ENCODE measurements at regions not wholly inside any gene's neighbourhood (a gene's known extent, or its start where the extent isn't known, plus 50 kb on each side); places are given as distances from the start of the nearest gene placed in this dataset.

GRCh38 chr12:61536117-61536516, 724.1 kb upstream of the USP15 start:
- H3K27ac ChIP-seq (ENCODE audit: low read depth, low read length), result no peak overlapping the region
- no peaks in the 10 kb centered on the region for H3K9me3 ChIP-seq (ENCODE audit: control insufficient read depth in 3 of 3, low read length in 3 of 3)
- no peak overlapping the region for H3K9ac ChIP-seq (ENCODE audit: low read depth in 1 of 3, low read length in 3 of 3)
- no peaks in the 10 kb centered on the region for H3K4me1 ChIP-seq (ENCODE audit: control insufficient read depth in 3 of 3, insufficient read depth in 3 of 3, low read length in 3 of 3)
- H3K27me3 ChIP-seq (ENCODE audit: control insufficient read depth in 3 of 3, insufficient read depth in 3 of 3, low read length in 3 of 3), result no peaks in the 10 kb centered on the region
- no peak overlapping the region for H3K4me3 ChIP-seq (ENCODE audit: low read length in 3 of 3)
- no peaks in the 10 kb centered on the region for H3K36me3 ChIP-seq (ENCODE audit: control insufficient read depth in 3 of 3, insufficient read depth in 3 of 3, low read length in 3 of 3)

DNA sequence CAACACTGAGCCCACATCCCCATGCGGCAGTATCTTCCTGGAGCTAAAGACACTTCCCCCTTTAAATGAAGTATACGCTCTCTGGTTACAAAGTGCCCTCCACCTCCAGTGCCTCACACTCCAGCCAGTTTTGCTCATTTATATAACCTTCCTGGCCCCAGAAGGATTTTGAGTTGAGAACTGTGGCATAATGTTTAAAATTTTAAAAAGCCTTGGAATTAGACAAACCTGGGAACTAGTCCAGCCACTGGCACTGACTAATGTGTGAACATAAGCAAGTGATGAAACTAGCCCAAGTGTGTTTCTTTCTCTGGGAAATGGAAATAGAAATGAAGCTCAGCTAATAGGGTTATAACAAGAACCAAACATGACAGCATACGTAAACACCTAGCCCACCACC, 723.7 kb upstream of the USP15 start:
- Histone ChIP-seq H3K9me3 (ENCODE audit: control insufficient read depth in 3 of 3, low read length in 3 of 3) (no peaks in the 10 kb centered on the region), H3K36me3 (ENCODE audit: control insufficient read depth in 3 of 3, insufficient read depth in 3 of 3, low read length in 3 of 3) (no peaks in the 10 kb centered on the region), H3K4me1 (ENCODE audit: control insufficient read depth in 3 of 3, insufficient read depth in 3 of 3, low read length in 3 of 3) (no peaks in the 10 kb centered on the region), H3K27ac (ENCODE audit: low read depth, low read length) (no peak overlapping the region), H3K27me3 (ENCODE audit: control insufficient read depth in 3 of 3, insufficient read depth in 3 of 3, low read length in 3 of 3) (no peaks in the 10 kb centered on the region), H3K9ac (ENCODE audit: low read depth in 1 of 3, low read length in 3 of 3) (no peak overlapping the region), H3K4me3 (ENCODE audit: low read length in 3 of 3) (no peak overlapping the region)

DNA sequence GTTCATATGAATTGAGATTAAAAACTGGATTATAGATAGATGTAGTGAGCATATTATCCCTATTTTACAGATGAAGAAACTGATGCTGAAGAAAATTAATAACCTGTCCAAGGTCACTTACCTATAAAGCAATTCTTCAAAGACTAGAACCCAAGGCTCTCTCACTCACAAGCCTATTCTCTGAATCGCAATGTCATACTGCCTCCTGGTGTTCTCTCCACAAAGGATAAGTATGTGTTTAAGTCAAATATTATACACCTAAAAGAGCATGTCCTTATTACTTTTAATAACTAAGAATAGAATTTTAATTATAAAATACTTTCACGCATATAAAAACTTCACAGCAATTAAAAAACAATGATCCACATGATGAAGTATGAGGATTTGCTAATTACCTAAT, 721.3 kb upstream of the USP15 start:
- no peak overlapping the region for H3K27ac ChIP-seq (ENCODE audit: low read depth, low read length)
- H3K27me3 ChIP-seq (ENCODE audit: control insufficient read depth in 3 of 3, insufficient read depth in 3 of 3, low read length in 3 of 3), result no peaks in the 10 kb centered on the region
- no peak overlapping the region for H3K4me3 ChIP-seq (ENCODE audit: low read length in 3 of 3)
- H3K9ac ChIP-seq (ENCODE audit: low read depth in 1 of 3, low read length in 3 of 3), result no peak overlapping the region
- no peaks in the 10 kb centered on the region for H3K4me1 ChIP-seq (ENCODE audit: control insufficient read depth in 3 of 3, insufficient read depth in 3 of 3, low read length in 3 of 3)
- H3K36me3 ChIP-seq (ENCODE audit: control insufficient read depth in 3 of 3, insufficient read depth in 3 of 3, low read length in 3 of 3), result no peaks in the 10 kb centered on the region
- H3K9me3 ChIP-seq (ENCODE audit: control insufficient read depth in 3 of 3, low read length in 3 of 3), result no peaks in the 10 kb centered on the region

DNA sequence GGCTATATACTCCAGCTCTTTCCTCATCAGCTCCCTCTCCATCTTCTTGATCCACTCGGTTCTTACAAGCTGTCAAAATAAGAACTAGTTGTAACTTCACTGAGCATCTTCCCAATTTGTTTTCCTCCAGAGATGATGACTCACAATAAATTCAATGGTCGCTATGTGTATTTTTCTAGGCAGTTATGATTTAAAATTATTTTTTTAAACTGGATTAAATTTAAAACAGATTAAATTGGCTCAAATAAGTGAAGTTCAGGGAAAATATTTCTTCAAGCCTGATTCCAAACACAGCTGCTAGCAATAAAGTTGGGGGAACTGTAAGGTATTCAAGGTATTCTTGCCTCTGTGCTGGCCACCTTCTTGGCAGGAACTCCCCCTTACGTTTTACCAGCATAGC, 717.7 kb upstream of the USP15 start:
- Histone ChIP-seq H3K36me3 (ENCODE audit: control insufficient read depth in 3 of 3, insufficient read depth in 3 of 3, low read length in 3 of 3) (no peaks in the 10 kb centered on the region), H3K9me3 (ENCODE audit: control insufficient read depth in 3 of 3, low read length in 3 of 3) (no peaks in the 10 kb centered on the region), H3K27me3 (ENCODE audit: control insufficient read depth in 3 of 3, insufficient read depth in 3 of 3, low read length in 3 of 3) (no peaks in the 10 kb centered on the region), H3K9ac (ENCODE audit: low read depth in 1 of 3, low read length in 3 of 3) (no peak overlapping the region), H3K27ac (ENCODE audit: low read depth, low read length) (no peak overlapping the region), H3K4me1 (ENCODE audit: control insufficient read depth in 3 of 3, insufficient read depth in 3 of 3, low read length in 3 of 3) (no peaks in the 10 kb centered on the region), H3K4me3 (ENCODE audit: low read length in 3 of 3) (no peak overlapping the region)

DNA sequence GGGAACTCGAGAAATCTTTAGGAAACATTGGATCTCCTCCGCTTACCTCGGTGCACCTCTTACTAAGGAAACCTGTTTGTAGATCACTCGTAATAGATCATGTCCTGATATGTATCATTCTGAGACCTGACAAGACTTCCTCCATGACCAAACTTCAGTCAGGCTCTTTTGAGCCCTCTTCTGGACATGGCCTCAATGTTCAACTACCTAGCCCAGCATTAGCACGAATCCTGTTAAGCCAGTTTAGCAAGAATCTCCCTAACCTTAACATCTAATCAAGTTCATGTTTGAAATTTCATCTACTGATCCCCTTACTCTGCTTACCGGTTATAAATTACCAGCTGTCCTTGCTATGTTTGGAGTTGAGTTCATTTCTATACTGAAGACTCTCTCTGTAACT, 713.9 kb upstream of the USP15 start:
- no peaks in the 10 kb centered on the region for H3K36me3 ChIP-seq (ENCODE audit: control insufficient read depth in 3 of 3, insufficient read depth in 3 of 3, low read length in 3 of 3)
- H3K4me3 ChIP-seq (ENCODE audit: low read length in 3 of 3), result no peak overlapping the region
- no peaks in the 10 kb centered on the region for H3K4me1 ChIP-seq (ENCODE audit: control insufficient read depth in 3 of 3, insufficient read depth in 3 of 3, low read length in 3 of 3)

DNA sequence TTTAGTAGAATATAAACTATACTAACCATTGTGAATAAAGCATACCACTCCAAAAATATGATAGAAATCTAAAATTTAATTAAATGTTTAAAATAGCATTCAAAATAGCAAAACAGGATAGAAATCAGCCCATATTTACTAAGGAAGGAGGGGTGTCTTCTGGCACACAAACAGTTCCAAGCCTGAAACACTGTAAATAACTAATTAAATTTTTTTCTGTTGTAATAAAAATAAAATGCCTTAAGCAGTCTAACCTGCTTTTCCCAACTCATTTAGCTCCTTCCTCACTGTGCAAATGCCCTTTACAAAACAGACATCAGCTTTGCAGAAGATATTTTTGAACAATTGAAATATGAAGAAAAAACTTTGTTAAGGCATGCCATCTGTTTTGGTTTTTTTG, 707.1 kb upstream of the USP15 start:
- no peak overlapping the region for H3K27ac ChIP-seq (ENCODE audit: low read depth, low read length)
- no peaks in the 10 kb centered on the region for H3K36me3 ChIP-seq (ENCODE audit: control insufficient read depth in 3 of 3, insufficient read depth in 3 of 3, low read length in 3 of 3)
- no peaks in the 10 kb centered on the region for H3K27me3 ChIP-seq (ENCODE audit: control insufficient read depth in 3 of 3, insufficient read depth in 3 of 3, low read length in 3 of 3)
- H3K9me3 ChIP-seq (ENCODE audit: control insufficient read depth in 3 of 3, low read length in 3 of 3), result no peaks in the 10 kb centered on the region
- H3K4me3 ChIP-seq (ENCODE audit: low read length in 3 of 3), result no peak overlapping the region
- no peak overlapping the region for H3K9ac ChIP-seq (ENCODE audit: low read depth in 1 of 3, low read length in 3 of 3)
- no peaks in the 10 kb centered on the region for H3K4me1 ChIP-seq (ENCODE audit: control insufficient read depth in 3 of 3, insufficient read depth in 3 of 3, low read length in 3 of 3)

More for the DNA sequence above, 713.9 kb upstream of the USP15 start:
- no peak overlapping the region for H3K9ac ChIP-seq (ENCODE audit: low read depth in 1 of 3, low read length in 3 of 3)
- no peak overlapping the region for H3K27ac ChIP-seq (ENCODE audit: low read depth, low read length)
- no peaks in the 10 kb centered on the region for H3K9me3 ChIP-seq (ENCODE audit: control insufficient read depth in 3 of 3, low read length in 3 of 3)
- no peaks in the 10 kb centered on the region for H3K27me3 ChIP-seq (ENCODE audit: control insufficient read depth in 3 of 3, insufficient read depth in 3 of 3, low read length in 3 of 3)

- Histone ChIP-seq H3K9ac (ENCODE audit: low read depth in 1 of 3, low read length in 3 of 3) (no peak overlapping the region), H3K36me3 (ENCODE audit: control insufficient read depth in 3 of 3, insufficient read depth in 3 of 3, low read length in 3 of 3) (no peaks in the 10 kb centered on the region), H3K4me1 (ENCODE audit: control insufficient read depth in 3 of 3, insufficient read depth in 3 of 3, low read length in 3 of 3) (no peaks in the 10 kb centered on the region), H3K9me3 (ENCODE audit: control insufficient read depth in 3 of 3, low read length in 3 of 3) (no peaks in the 10 kb centered on the region), H3K27ac (ENCODE audit: low read depth, low read length) (no peak overlapping the region), H3K4me3 (ENCODE audit: low read length in 3 of 3) (no peak overlapping the region), H3K27me3 (ENCODE audit: control insufficient read depth in 3 of 3, insufficient read depth in 3 of 3, low read length in 3 of 3) (no peaks in the 10 kb centered on the region)
Observed at GRCh38 chr12:61554268-61555008, 705.8 kb upstream of the USP15 start.

- Histone ChIP-seq H3K9ac (ENCODE audit: low read depth in 1 of 3, low read length in 3 of 3) (no peak overlapping the region), H3K27ac (ENCODE audit: low read depth, low read length) (no peak overlapping the region), H3K9me3 (ENCODE audit: control insufficient read depth in 3 of 3, low read length in 3 of 3) (no peaks in the 10 kb centered on the region), H3K36me3 (ENCODE audit: control insufficient read depth in 3 of 3, insufficient read depth in 3 of 3, low read length in 3 of 3) (no peaks in the 10 kb centered on the region), H3K4me3 (ENCODE audit: low read length in 3 of 3) (no peak overlapping the region), H3K4me1 (ENCODE audit: control insufficient read depth in 3 of 3, insufficient read depth in 3 of 3, low read length in 3 of 3) (no peaks in the 10 kb centered on the region), H3K27me3 (ENCODE audit: control insufficient read depth in 3 of 3, insufficient read depth in 3 of 3, low read length in 3 of 3) (no peaks in the 10 kb centered on the region)
Observed at GRCh38 chr12:61563665-61564450, 696.3 kb upstream of the USP15 start.

DNA sequence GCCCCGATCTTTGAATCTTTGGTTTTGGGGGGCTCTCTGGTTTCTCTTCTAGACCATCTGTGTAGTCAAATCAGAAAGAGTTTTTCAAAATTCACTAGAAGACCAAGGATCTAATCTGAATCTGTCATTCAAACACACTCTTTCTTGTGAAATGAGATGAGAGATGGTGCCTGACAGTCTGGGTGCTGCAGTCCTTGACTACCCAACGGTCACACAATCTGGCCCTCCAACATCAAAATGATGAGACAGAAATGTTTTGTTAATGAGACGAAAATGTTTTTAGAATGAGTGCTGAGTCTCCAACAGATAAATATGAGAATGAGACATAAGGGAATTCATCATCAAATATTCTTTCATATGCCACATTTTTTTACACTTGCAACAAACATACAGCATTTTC, 695.7 kb upstream of the USP15 start:
- Histone ChIP-seq H3K9ac (ENCODE audit: low read depth in 1 of 3, low read length in 3 of 3) (no peak overlapping the region), H3K4me1 (ENCODE audit: control insufficient read depth in 3 of 3, insufficient read depth in 3 of 3, low read length in 3 of 3) (no peaks in the 10 kb centered on the region), H3K36me3 (ENCODE audit: control insufficient read depth in 3 of 3, insufficient read depth in 3 of 3, low read length in 3 of 3) (no peaks in the 10 kb centered on the region), H3K27me3 (ENCODE audit: control insufficient read depth in 3 of 3, insufficient read depth in 3 of 3, low read length in 3 of 3) (no peaks in the 10 kb centered on the region), H3K27ac (ENCODE audit: low read depth, low read length) (no peak overlapping the region), H3K9me3 (ENCODE audit: control insufficient read depth in 3 of 3, low read length in 3 of 3) (no peaks in the 10 kb centered on the region), H3K4me3 (ENCODE audit: low read length in 3 of 3) (no peak overlapping the region)

DNA sequence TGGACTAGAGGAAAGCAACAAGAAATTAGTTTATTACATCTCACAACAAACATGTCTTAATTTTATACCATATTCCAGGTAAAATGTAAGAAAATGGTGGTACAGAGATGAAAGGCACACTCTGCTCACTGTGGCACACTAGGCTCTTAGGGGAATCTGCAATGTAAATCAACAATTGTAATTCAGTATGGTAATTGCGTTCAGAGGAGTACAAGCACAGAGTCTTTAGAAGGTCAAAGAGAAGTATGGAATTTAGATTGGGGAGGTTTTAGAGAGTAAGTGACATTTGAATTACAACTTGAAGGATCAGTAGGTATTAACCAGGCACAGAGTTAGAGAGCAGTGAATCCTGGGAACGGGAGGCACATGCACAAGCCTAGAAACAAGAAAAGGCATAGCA, 694.0 kb upstream of the USP15 start:
- Histone ChIP-seq H3K27me3 (ENCODE audit: control insufficient read depth in 3 of 3, insufficient read depth in 3 of 3, low read length in 3 of 3) (no peaks in the 10 kb centered on the region), H3K36me3 (ENCODE audit: control insufficient read depth in 3 of 3, insufficient read depth in 3 of 3, low read length in 3 of 3) (no peaks in the 10 kb centered on the region), H3K4me3 (ENCODE audit: low read length in 3 of 3) (no peak overlapping the region), H3K9ac (ENCODE audit: low read depth in 1 of 3, low read length in 3 of 3) (no peak overlapping the region), H3K27ac (ENCODE audit: low read depth, low read length) (no peak overlapping the region), H3K4me1 (ENCODE audit: control insufficient read depth in 3 of 3, insufficient read depth in 3 of 3, low read length in 3 of 3) (no peaks in the 10 kb centered on the region), H3K9me3 (ENCODE audit: control insufficient read depth in 3 of 3, low read length in 3 of 3) (no peaks in the 10 kb centered on the region)

Measured in skeletal muscle tissue (tissue), 3 donors.